ENCODE measurements at regions not wholly inside any gene's neighbourhood (a gene's known extent, or its start where the extent isn't known, plus 50 kb on each side); places are given as distances from the start of the nearest gene placed in this dataset.

DNA sequence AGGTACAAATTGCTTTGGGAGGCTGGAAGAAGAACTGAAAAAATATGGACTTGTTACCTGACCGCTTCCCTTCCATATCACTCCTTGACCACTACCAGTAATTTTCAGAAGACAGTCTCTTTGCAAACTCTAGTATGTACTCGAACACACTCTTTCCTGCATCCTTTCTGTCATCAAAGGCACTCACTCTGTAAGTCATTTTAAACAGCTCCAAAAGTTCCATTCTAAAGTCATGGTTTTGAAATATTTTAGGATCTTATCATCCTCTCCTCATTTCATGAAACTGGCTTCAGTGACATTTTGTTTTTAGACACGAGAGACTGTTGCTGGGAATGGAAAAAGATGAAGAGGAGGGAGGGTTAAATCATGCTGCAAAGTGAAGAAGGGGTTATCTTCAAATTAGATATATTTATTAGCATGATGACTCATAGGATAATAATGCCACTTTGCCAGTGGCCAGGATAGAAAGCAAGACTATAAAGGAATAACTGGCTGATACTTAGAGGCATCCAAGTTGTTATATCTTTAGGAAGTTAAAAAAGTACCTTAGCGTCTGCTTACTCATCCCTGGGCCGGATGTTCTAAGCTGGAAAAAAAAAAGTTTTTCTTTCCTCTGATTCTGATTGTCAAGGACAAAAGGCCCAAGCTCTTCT lies 549.3 kb downstream of the METTL15 start:
- Mint-ChIP-seq H3K9me3 (no peaks in the 10 kb centered on the region), H3K36me3 (ENCODE audit: low read depth) (no peaks in the 10 kb centered on the region), H3K27ac (no peak overlapping the region), H3K27me3 (ENCODE audit: low read depth) (no peaks in the 10 kb centered on the region), H3K4me1 (ENCODE audit: low read depth) (no peaks in the 10 kb centered on the region), H3K4me3 (ENCODE audit: low read depth) (no peak overlapping the region)
- DNase-seq (ENCODE audit: low spot score), result no peak
- intact Hi-C loops (cut with micrococcal nuclease), result no loop called here

GRCh38 chr11:28654191-28654590 lies 546.0 kb downstream of the METTL15 start:
- Mint-ChIP-seq H3K9me3 (no peaks in the 10 kb centered on the region), H3K27ac (no peak overlapping the region), H3K4me1 (ENCODE audit: low read depth) (no peaks in the 10 kb centered on the region), H3K4me3 (ENCODE audit: low read depth) (no peak overlapping the region), H3K27me3 (ENCODE audit: low read depth) (no peaks in the 10 kb centered on the region), H3K36me3 (ENCODE audit: low read depth) (no peaks in the 10 kb centered on the region)
- no peak for DNase-seq (ENCODE audit: low spot score)
- intact Hi-C loops (cut with micrococcal nuclease), result no loop called here

DNA sequence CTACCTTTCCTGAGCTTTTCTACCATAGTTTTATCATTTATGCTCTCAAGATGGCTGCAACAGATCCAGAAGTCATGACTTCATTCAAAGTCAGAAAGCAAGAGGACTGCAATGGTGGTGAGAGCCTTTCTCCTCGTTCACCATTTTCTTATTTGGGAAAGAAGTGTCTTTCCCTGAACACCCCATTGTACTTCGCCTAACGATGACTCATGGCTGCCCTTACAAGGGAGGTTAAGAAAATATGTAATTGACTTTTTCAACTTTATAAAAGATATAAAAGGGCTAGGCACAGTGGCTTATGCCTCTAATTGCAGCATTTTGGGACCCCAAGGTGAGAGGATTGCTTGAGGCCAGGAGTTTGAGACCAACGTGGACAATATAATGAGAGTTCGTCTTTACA lies 541.7 kb downstream of the METTL15 start:
- Mint-ChIP-seq H3K36me3 (ENCODE audit: low read depth) (no peaks in the 10 kb centered on the region), H3K4me1 (ENCODE audit: low read depth) (no peaks in the 10 kb centered on the region), H3K9me3 (peaks cover 7% of the 10 kb centered on the region), H3K27ac (no peak overlapping the region), H3K4me3 (ENCODE audit: low read depth) (no peak overlapping the region), H3K27me3 (ENCODE audit: low read depth) (no peaks in the 10 kb centered on the region)
- no peak for DNase-seq (ENCODE audit: low spot score)
- intact Hi-C loops (cut with micrococcal nuclease), result no loop called here

DNA sequence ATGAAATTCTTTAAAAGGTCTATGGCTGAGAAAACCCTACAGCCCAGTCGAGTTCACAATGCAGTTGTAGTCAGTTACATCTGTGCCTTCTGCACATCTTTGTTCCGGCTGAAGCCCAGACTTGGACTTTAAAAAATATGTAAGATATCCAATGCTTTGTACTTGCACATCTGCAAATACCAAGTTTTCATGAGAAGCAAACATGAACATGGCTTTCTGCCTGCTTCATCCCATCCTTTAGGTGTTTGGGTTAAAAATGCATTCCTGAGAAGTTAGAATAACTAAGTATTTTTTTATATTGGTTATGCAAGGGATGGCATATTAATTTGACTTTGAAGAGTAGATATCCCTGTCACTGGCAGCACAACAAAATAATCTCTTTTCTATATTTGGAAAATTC lies 528.4 kb downstream of the METTL15 start:
- intact Hi-C loops (cut with micrococcal nuclease), result no loop called here
- H3K4me3 Mint-ChIP-seq (ENCODE audit: low read depth), result no peak overlapping the region
- DNase-seq (ENCODE audit: low spot score), result no peak

GRCh38 chr11:28636033-28636432 lies 527.8 kb downstream of the METTL15 start:
- Mint-ChIP-seq H3K9me3 (no peaks in the 10 kb centered on the region), H3K4me3 (ENCODE audit: low read depth) (no peak overlapping the region), H3K27ac (no peak overlapping the region), H3K27me3 (ENCODE audit: low read depth) (no peaks in the 10 kb centered on the region), H3K4me1 (ENCODE audit: low read depth) (no peaks in the 10 kb centered on the region), H3K36me3 (ENCODE audit: low read depth) (no peaks in the 10 kb centered on the region)
- DNase-seq (ENCODE audit: low spot score), result no peak
- intact Hi-C loops (cut with micrococcal nuclease), result no loop called here

More for the DNA sequence above, 528.4 kb downstream of the METTL15 start:
- no peaks in the 10 kb centered on the region for H3K27me3 Mint-ChIP-seq (ENCODE audit: low read depth)
- H3K27ac Mint-ChIP-seq, result no peak overlapping the region
- H3K36me3 Mint-ChIP-seq (ENCODE audit: low read depth), result no peaks in the 10 kb centered on the region
- no peaks in the 10 kb centered on the region for H3K9me3 Mint-ChIP-seq
- no peaks in the 10 kb centered on the region for H3K4me1 Mint-ChIP-seq (ENCODE audit: low read depth)

GRCh38 chr11:28632338-28632737 lies 524.1 kb downstream of the METTL15 start:
- H3K4me3 Mint-ChIP-seq (ENCODE audit: low read depth), result no peak overlapping the region

DNA sequence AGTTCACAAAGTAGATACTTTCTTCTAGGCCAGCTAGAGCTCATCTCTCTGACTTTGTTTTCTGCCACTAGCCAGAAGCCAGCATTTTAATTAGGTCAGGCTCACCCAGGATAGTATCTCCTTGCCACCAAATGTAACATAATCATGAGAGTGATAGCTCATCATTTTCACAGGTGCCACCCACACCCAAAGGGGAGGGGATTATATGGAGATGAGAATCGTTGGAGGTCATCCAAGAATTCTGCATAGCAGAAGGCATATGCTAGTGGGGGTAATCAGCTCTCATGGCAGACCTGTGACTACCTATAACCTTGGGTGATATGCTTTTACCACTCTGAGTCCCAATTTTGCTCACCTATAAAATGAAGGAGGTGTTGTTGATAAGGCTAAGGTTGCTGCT lies 523.0 kb downstream of the METTL15 start:
- Mint-ChIP-seq H3K4me3 (ENCODE audit: low read depth) (no peak overlapping the region), H3K27me3 (ENCODE audit: low read depth) (no peaks in the 10 kb centered on the region), H3K36me3 (ENCODE audit: low read depth) (no peaks in the 10 kb centered on the region), H3K4me1 (ENCODE audit: low read depth) (no peaks in the 10 kb centered on the region), H3K27ac (no peak overlapping the region), H3K9me3 (no peaks in the 10 kb centered on the region)
- no peak for DNase-seq (ENCODE audit: low spot score)
- intact Hi-C loops (cut with micrococcal nuclease), result no loop called here

More at GRCh38 chr11:28632338-28632737, 524.1 kb downstream of the METTL15 start:
- H3K27me3 Mint-ChIP-seq (ENCODE audit: low read depth), result no peaks in the 10 kb centered on the region
- H3K9me3 Mint-ChIP-seq, result no peaks in the 10 kb centered on the region
- no peak for DNase-seq (ENCODE audit: low spot score)
- H3K4me1 Mint-ChIP-seq (ENCODE audit: low read depth), result no peaks in the 10 kb centered on the region
- intact Hi-C loops (cut with micrococcal nuclease), result no loop called here
- no peak overlapping the region for H3K27ac Mint-ChIP-seq
- H3K36me3 Mint-ChIP-seq (ENCODE audit: low read depth), result no peaks in the 10 kb centered on the region

GRCh38 chr11:28629235-28629634 lies 521.0 kb downstream of the METTL15 start:
- no peaks in the 10 kb centered on the region for H3K4me1 Mint-ChIP-seq (ENCODE audit: low read depth)
- H3K27me3 Mint-ChIP-seq (ENCODE audit: low read depth), result no peaks in the 10 kb centered on the region
- no peak for DNase-seq (ENCODE audit: low spot score)
- intact Hi-C loops (cut with micrococcal nuclease), result no loop called here
- H3K36me3 Mint-ChIP-seq (ENCODE audit: low read depth), result no peaks in the 10 kb centered on the region
- no peak overlapping the region for H3K4me3 Mint-ChIP-seq (ENCODE audit: low read depth)
- no peaks in the 10 kb centered on the region for H3K9me3 Mint-ChIP-seq
- no peak overlapping the region for H3K27ac Mint-ChIP-seq

- H3K27me3 Mint-ChIP-seq (ENCODE audit: low read depth), result no peaks in the 10 kb centered on the region
- no peaks in the 10 kb centered on the region for H3K4me1 Mint-ChIP-seq (ENCODE audit: low read depth)
- no peaks in the 10 kb centered on the region for H3K9me3 Mint-ChIP-seq
- no peak overlapping the region for H3K4me3 Mint-ChIP-seq (ENCODE audit: low read depth)
- no peaks in the 10 kb centered on the region for H3K36me3 Mint-ChIP-seq (ENCODE audit: low read depth)
- H3K27ac Mint-ChIP-seq, result no peak overlapping the region
- intact Hi-C loops (cut with micrococcal nuclease), result no loop called here
- no peak for DNase-seq (ENCODE audit: low spot score)
Observed at GRCh38 chr11:28628412-28628811, 520.2 kb downstream of the METTL15 start.

- H3K27me3 Mint-ChIP-seq (ENCODE audit: low read depth), result no peaks in the 10 kb centered on the region
- no peaks in the 10 kb centered on the region for H3K9me3 Mint-ChIP-seq
- H3K4me1 Mint-ChIP-seq (ENCODE audit: low read depth), result no peaks in the 10 kb centered on the region
- intact Hi-C loops (cut with micrococcal nuclease), result no loop called here
- DNase-seq (ENCODE audit: low spot score), result no peak
- no peak overlapping the region for H3K4me3 Mint-ChIP-seq (ENCODE audit: low read depth)
- no peak overlapping the region for H3K27ac Mint-ChIP-seq
- no peaks in the 10 kb centered on the region for H3K36me3 Mint-ChIP-seq (ENCODE audit: low read depth)
Observed at GRCh38 chr11:28627690-28628255, 519.6 kb downstream of the METTL15 start.

DNA sequence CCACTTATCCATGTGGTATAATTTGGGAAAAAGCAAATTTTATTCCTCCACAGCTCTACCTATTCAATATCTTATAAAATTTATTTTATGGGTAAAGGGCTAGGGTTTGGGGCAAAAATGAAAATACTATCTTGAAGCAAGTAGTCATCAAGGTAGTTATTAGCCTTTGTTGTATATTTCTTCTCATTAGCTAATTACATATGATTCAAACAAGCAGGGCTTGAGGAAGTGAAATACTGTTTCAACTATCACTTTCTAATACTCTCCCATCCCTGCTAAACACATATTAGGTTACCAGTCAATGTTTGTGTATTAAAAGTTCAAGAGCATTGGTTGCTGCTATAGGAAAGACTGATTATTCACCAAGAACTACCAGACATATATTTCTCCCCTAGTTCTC lies 517.3 kb downstream of the METTL15 start:
- H3K4me3 Mint-ChIP-seq (ENCODE audit: low read depth), result no peak overlapping the region
- no peaks in the 10 kb centered on the region for H3K4me1 Mint-ChIP-seq (ENCODE audit: low read depth)
- no peaks in the 10 kb centered on the region for H3K9me3 Mint-ChIP-seq
- no peak for DNase-seq (ENCODE audit: low spot score)
- H3K27ac Mint-ChIP-seq, result no peak overlapping the region
- H3K36me3 Mint-ChIP-seq (ENCODE audit: low read depth), result no peaks in the 10 kb centered on the region
- intact Hi-C loops (cut with micrococcal nuclease), result no loop called here
- H3K27me3 Mint-ChIP-seq (ENCODE audit: low read depth), result no peaks in the 10 kb centered on the region

DNA sequence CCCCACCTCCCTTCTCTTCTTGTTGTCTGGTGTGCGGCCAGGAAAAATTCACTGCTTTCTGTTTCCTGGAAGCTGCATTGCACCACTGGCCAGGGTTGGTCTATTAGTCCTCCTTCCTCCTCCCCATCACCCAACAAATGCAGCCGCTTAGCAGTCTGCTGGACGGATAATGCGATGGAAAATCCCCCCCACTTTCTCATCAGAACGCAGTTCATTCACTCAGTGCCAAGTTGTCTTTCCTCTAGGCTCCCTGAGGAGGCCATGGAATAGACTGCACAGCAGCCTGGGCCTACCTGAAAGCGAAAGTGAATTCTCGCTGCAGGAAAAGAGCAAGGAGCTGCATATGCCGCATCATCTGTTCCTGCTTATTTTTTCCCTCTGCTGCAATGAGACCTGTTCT lies 513.6 kb downstream of the METTL15 start:
- Mint-ChIP-seq H3K4me1 (ENCODE audit: low read depth) (no peaks in the 10 kb centered on the region), H3K36me3 (ENCODE audit: low read depth) (no peaks in the 10 kb centered on the region), H3K27ac (no peak overlapping the region), H3K4me3 (ENCODE audit: low read depth) (no peak overlapping the region), H3K27me3 (ENCODE audit: low read depth) (no peaks in the 10 kb centered on the region), H3K9me3 (no peaks in the 10 kb centered on the region)
- no peak for DNase-seq (ENCODE audit: low spot score)
- intact Hi-C loops (cut with micrococcal nuclease), result no loop called here

DNA sequence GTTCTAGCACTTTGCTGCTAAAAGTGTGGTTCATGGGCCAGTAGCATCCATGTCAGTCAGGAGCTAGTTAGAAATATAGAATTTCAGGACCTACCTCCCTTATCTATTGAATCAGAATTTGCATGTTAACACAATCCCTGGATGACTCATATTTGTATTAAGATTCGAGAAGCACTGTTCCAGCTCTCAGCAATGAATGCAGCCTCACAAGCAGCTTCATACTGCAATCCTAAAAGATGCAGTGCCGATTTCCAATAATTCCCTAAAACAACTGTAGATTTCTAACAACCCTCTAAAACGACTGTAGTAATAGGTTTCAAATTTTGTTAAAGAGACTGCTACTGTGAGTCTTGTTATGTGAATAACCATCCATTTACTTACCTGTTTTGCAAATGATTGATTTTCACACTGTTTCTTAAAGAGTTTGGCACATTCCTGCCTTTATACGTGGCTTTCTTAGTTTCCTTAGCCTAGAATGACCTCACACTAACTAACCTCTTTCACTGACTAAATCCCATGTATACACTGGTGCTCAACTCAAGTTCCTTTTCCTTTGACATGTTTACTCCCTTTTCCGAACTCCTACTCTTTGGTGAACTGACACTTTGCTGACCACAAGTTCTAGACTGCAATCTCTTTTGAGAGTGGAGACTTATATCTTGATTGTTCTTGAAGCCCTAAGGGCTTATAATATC lies 511.8 kb downstream of the METTL15 start:
- Mint-ChIP-seq H3K4me1 (ENCODE audit: low read depth) (no peaks in the 10 kb centered on the region), H3K27ac (no peak overlapping the region), H3K36me3 (ENCODE audit: low read depth) (no peaks in the 10 kb centered on the region), H3K27me3 (ENCODE audit: low read depth) (no peaks in the 10 kb centered on the region), H3K9me3 (no peaks in the 10 kb centered on the region), H3K4me3 (ENCODE audit: low read depth) (no peak overlapping the region)
- intact Hi-C loops (cut with micrococcal nuclease), result no loop called here
- DNase-seq (ENCODE audit: low spot score), result no peak

Data from activated T-helper 2 cell treated with anti-CD3 and anti-CD28 coated beads, Interferon-gamma antibody, Interleukin-2, Interleukin-4, amounts not matched to agents 10 μg/mL and 5 μg/mL and 100 μg/mL, durations not matched to agents 14 hours and 24 hours and 36 hours (primary cell).